ENCODE measurements at regions not wholly inside any gene's neighbourhood (a gene's known extent, or its start where the extent isn't known, plus 50 kb on each side); places are given as distances from the start of the nearest gene placed in this dataset.

GRCh38 chr5:117623042-117623805 lies 1048.6 kb upstream of the SEMA6A start:
- no peak for TF ChIP-seq CTCF (IDR thresholded peaks at IDR 0.05)
- TF ChIP-seq EZH2phosphoT487 (IDR thresholded peaks at IDR 0.05): no peak
- TF ChIP-seq EZH2 (IDR thresholded peaks at IDR 0.05): no peak

All from neural progenitor cell (in vitro differentiated cells).